ENCODE measurements at regions not wholly inside any gene's neighbourhood (a gene's known extent, or its start where the extent isn't known, plus 50 kb on each side); places are given as distances from the start of the nearest gene placed in this dataset.

DNA sequence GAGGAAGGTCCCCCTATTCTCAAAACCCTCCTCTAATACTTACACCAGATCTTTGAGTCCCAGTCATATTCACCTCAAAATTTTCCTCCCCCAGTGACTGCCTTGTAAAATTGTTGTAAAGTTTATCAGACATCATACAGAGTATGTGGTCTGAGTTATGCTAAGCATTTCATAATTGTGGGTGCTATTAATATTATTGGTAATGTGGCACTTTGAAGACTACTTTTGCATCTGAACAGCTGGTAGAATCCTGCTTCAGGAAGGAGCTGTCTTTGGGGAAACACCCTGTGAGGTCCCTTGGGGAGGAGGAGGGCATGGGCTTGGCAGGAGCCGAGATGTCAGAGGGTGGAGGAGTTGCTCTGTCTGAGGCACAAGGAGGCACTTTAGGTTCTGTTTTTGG, 164.9 kb upstream of the ZNF618 start:
- H3K9me2 ChIP-seq (replicated peaks; ENCODE audit: insufficient read depth, low read length): no peaks in the 10 kb centered on the region
- H3K4me2 ChIP-seq (ENCODE audit: low read depth, low read length, poor library complexity, severe bottlenecking): no peak overlapping the region
- H3K27ac ChIP-seq (ENCODE audit: low read depth, low read length): no peak overlapping the region

GRCh38 chr9:113712053-113712452, 164.1 kb upstream of the ZNF618 start:
- Histone ChIP-seq H2AFZ (ENCODE audit: low read depth, low read length, severe bottlenecking) (no peak overlapping the region), H4K20me1 (ENCODE audit: low read depth, low read length) (no peaks in the 10 kb centered on the region), H3K4me2 (ENCODE audit: low read depth, low read length, poor library complexity, severe bottlenecking) (no peak overlapping the region), H3K9me3 (ENCODE audit: insufficient read depth, low read length) (peaks cover 6% of the 10 kb centered on the region; the same call in 1 of the 2 replicates), H3K9ac (ENCODE audit: low read length) (no peak overlapping the region), H3K9me2 (replicated peaks; ENCODE audit: insufficient read depth, low read length) (no peaks in the 10 kb centered on the region), H3K4me3 (ENCODE audit: insufficient read depth, low read length, poor library complexity, severe bottlenecking) (no peak overlapping the region), H3K27me3 (ENCODE audit: low read length) (no peaks in the 10 kb centered on the region; the same call in 1 of the 2 replicates), H3K79me2 (ENCODE audit: insufficient read depth, low read length) (no peaks in the 10 kb centered on the region), H3K27ac (ENCODE audit: low read depth, low read length) (no peak overlapping the region), H3K36me3 (ENCODE audit: low read length) (no peaks in the 10 kb centered on the region), H3F3A (ENCODE audit: insufficient read depth) (no peaks in the 10 kb centered on the region)
- TF ChIP-seq EZH2phosphoT487 (conservative IDR thresholded peaks at IDR 0.05; ENCODE audit: low read length): no peak
- TF ChIP-seq, protein P1, sequence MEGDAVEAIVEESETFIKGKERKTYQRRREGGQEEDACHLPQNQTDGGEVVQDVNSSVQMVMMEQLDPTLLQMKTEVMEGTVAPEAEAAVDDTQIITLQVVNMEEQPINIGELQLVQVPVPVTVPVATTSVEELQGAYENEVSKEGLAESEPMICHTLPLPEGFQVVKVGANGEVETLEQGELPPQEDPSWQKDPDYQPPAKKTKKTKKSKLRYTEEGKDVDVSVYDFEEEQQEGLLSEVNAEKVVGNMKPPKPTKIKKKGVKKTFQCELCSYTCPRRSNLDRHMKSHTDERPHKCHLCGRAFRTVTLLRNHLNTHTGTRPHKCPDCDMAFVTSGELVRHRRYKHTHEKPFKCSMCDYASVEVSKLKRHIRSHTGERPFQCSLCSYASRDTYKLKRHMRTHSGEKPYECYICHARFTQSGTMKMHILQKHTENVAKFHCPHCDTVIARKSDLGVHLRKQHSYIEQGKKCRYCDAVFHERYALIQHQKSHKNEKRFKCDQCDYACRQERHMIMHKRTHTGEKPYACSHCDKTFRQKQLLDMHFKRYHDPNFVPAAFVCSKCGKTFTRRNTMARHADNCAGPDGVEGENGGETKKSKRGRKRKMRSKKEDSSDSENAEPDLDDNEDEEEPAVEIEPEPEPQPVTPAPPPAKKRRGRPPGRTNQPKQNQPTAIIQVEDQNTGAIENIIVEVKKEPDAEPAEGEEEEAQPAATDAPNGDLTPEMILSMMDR (IDR thresholded peaks at IDR 0.05; ENCODE audit: insufficient read depth, low read length, poor library complexity, severe bottlenecking): no peak

More for the DNA sequence above, 164.9 kb upstream of the ZNF618 start:
- H3K27me3 ChIP-seq (ENCODE audit: low read length): no peaks in the 10 kb centered on the region; the same call in 1 of the 2 replicates
- H3F3A ChIP-seq (ENCODE audit: insufficient read depth): no peaks in the 10 kb centered on the region
- no peaks in the 10 kb centered on the region for H3K36me3 ChIP-seq (ENCODE audit: low read length)
- peaks cover 6% of the 10 kb centered on the region; the same call in 1 of the 2 replicates for H3K9me3 ChIP-seq (ENCODE audit: insufficient read depth, low read length)
- H2AFZ ChIP-seq (ENCODE audit: low read depth, low read length, severe bottlenecking): no peak overlapping the region
- H3K9ac ChIP-seq (ENCODE audit: low read length): no peak overlapping the region
- no peaks in the 10 kb centered on the region for H4K20me1 ChIP-seq (ENCODE audit: low read depth, low read length)
- no peak for TF ChIP-seq EZH2phosphoT487 (conservative IDR thresholded peaks at IDR 0.05; ENCODE audit: low read length)
- TF ChIP-seq, protein P1 (IDR thresholded peaks at IDR 0.05; ENCODE audit: insufficient read depth, low read length, poor library complexity, severe bottlenecking): no peak
- H3K4me3 ChIP-seq (ENCODE audit: insufficient read depth, low read length, poor library complexity, severe bottlenecking): no peak overlapping the region
- H3K79me2 ChIP-seq (ENCODE audit: insufficient read depth, low read length): no peaks in the 10 kb centered on the region

- H3K4me3 ChIP-seq (ENCODE audit: insufficient read depth, low read length, poor library complexity, severe bottlenecking): no peak overlapping the region
- no peak overlapping the region for H2AFZ ChIP-seq (ENCODE audit: low read depth, low read length, severe bottlenecking)
- H3K9ac ChIP-seq (ENCODE audit: low read length): no peak overlapping the region
- H3K4me2 ChIP-seq (ENCODE audit: low read depth, low read length, poor library complexity, severe bottlenecking): no peak overlapping the region
- no peak overlapping the region for H3K27ac ChIP-seq (ENCODE audit: low read depth, low read length)
- H3F3A ChIP-seq (ENCODE audit: insufficient read depth): no peaks in the 10 kb centered on the region
- no peaks in the 10 kb centered on the region for H4K20me1 ChIP-seq (ENCODE audit: low read depth, low read length)
- H3K27me3 ChIP-seq (ENCODE audit: low read length): no peaks in the 10 kb centered on the region; the same call in 1 of the 2 replicates
- H3K79me2 ChIP-seq (ENCODE audit: insufficient read depth, low read length): no peaks in the 10 kb centered on the region
- H3K9me3 ChIP-seq (ENCODE audit: insufficient read depth, low read length): no peaks in the 10 kb centered on the region
- H3K9me2 ChIP-seq (replicated peaks; ENCODE audit: insufficient read depth, low read length): no peaks in the 10 kb centered on the region
- TF ChIP-seq, protein P1 (IDR thresholded peaks at IDR 0.05; ENCODE audit: insufficient read depth, low read length, poor library complexity, severe bottlenecking): no peak
- no peak for TF ChIP-seq EZH2phosphoT487 (conservative IDR thresholded peaks at IDR 0.05; ENCODE audit: low read length)
- H3K36me3 ChIP-seq (ENCODE audit: low read length): no peaks in the 10 kb centered on the region
Measured at GRCh38 chr9:113715086-113715485, 161.0 kb upstream of the ZNF618 start.
